ENCODE measurements at regions not wholly inside any gene's neighbourhood (a gene's known extent, or its start where the extent isn't known, plus 50 kb on each side); places are given as distances from the start of the nearest gene placed in this dataset.

DNA sequence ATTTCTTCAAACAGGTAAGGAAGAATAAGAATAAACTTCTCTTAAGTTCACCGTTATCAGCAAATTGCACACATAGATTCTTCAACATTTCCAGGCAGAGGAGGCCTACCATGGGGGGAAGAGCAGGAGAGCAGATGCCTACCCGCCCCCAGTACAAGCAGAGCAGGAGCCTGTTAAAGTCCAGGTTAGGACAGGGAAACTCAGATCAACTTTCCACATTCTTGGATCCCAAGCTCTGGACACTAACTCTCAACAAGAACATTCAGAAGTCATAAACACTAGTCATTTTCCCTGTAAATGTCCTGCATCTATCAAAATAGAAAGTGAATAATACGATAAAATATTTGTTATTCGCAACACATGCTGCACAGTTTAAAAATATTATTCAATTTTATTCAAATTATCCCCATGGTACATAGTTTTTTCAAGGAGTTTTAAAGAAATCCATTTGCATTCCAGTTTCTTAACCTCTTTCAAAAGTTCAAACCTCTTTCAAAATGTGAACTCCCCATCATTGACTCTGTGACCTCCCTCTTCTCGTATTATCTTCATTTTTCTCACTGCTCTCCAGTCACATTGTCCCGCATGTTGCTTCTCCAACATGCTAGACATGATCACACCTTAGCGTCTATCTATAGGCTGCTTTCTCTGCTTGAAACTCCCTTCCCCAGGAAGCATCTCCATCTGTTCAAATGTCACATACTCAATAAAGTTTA, 185.2 kb upstream of the NEIL3 start:
- no peak overlapping the region for H3K4me3 Mint-ChIP-seq
- Histone ChIP-seq H3K27ac (ENCODE audit: low read depth in 1 of 2, low read length in 2 of 2) (no peak overlapping the region), H3K79me2 (ENCODE audit: insufficient read depth, low read length) (no peaks in the 10 kb centered on the region), H3K9ac (ENCODE audit: insufficient read depth, low read length, poor library complexity, severe bottlenecking) (no peak overlapping the region), H3K4me3 (replicated peaks in 1 of 3; ENCODE audit: low read depth in 2 of 3, low read length in 3 of 3) (no peak overlapping the region), H3K9me3 (replicated peaks in 1 of 2; ENCODE audit: control insufficient read depth in 1 of 2, insufficient read depth in 1 of 2, low read length in 2 of 2) (peaks cover 1 to 5% of the 10 kb centered on the region in 2 donors), H3K27me3 (ENCODE audit: control insufficient read depth in 2 of 2, insufficient read depth in 2 of 2, low read length in 2 of 2) (no peaks in the 10 kb centered on the region), H3K36me3 (replicated peaks in 1 of 2; ENCODE audit: control insufficient read depth in 1 of 2, insufficient read depth in 2 of 2, low read length in 2 of 2) (no peaks in the 10 kb centered on the region), H3K4me1 (ENCODE audit: control insufficient read depth in 1 of 2, insufficient read depth in 2 of 2, low read length in 2 of 2) (no peaks in the 10 kb centered on the region), H4K20me1 (ENCODE audit: insufficient read depth, low read length) (no peaks in the 10 kb centered on the region), H2AFZ (ENCODE audit: insufficient read depth, low read depth, low read length, poor library complexity, severe bottlenecking) (no peak overlapping the region), H3K4me2 (replicated peaks; ENCODE audit: extremely low read depth, low read length, poor library complexity, severe bottlenecking) (no peak overlapping the region)
- H3K27ac Mint-ChIP-seq = no peak overlapping the region
- no peaks in the 10 kb centered on the region for H3K36me3 Mint-ChIP-seq
- H3K27me3 Mint-ChIP-seq (ENCODE audit: low read depth in 3 of 3) = no peaks in the 10 kb centered on the region
- TF ChIP-seq, protein P1, sequence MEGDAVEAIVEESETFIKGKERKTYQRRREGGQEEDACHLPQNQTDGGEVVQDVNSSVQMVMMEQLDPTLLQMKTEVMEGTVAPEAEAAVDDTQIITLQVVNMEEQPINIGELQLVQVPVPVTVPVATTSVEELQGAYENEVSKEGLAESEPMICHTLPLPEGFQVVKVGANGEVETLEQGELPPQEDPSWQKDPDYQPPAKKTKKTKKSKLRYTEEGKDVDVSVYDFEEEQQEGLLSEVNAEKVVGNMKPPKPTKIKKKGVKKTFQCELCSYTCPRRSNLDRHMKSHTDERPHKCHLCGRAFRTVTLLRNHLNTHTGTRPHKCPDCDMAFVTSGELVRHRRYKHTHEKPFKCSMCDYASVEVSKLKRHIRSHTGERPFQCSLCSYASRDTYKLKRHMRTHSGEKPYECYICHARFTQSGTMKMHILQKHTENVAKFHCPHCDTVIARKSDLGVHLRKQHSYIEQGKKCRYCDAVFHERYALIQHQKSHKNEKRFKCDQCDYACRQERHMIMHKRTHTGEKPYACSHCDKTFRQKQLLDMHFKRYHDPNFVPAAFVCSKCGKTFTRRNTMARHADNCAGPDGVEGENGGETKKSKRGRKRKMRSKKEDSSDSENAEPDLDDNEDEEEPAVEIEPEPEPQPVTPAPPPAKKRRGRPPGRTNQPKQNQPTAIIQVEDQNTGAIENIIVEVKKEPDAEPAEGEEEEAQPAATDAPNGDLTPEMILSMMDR (IDR thresholded peaks at IDR 0.05) = no peak
- 86% methylated on average over 1 of the region's 7 CpGs for WGBS (ENCODE audit: insufficient coverage)
- no peaks in the 10 kb centered on the region for H3K4me1 Mint-ChIP-seq
- intact Hi-C loops (cut with micrococcal nuclease) = no loop called here
- no peak for DNase-seq
- H3K9me3 Mint-ChIP-seq = peaks cover 2 to 8% (median 4%) of the 10 kb centered on the region in 7 donors

DNA sequence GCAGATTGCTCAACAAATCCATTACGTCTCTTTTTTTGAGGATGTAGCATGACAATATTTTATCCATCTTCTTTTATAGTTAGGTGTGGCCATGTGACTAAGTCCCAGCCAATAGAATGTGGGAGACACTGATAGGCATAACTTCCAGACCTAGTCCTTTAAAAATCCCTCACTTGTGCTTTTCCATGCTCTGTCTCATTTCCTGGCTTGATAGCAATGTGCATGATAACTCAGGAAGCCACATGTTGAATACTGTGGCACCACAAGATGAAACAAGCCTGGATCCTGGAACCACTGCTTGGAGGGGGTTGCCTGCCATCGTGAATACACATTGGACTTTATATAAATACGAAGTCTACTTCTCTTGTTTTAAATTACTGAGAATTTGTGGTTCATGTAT, 184.0 kb upstream of the NEIL3 start:
- H3K4me3 ChIP-seq (replicated peaks in 1 of 3; ENCODE audit: low read depth in 2 of 3, low read length in 3 of 3) = no peak overlapping the region
- Mint-ChIP-seq H3K27me3 (ENCODE audit: low read depth in 3 of 3) (no peaks in the 10 kb centered on the region), H3K36me3 (no peaks in the 10 kb centered on the region), H3K4me3 (no peak overlapping the region), H3K9me3 (peaks cover 5 to 13% (median 10%) of the 10 kb centered on the region in 7 donors), H3K4me1 (no peaks in the 10 kb centered on the region), H3K27ac (no peak overlapping the region)
- H4K20me1 ChIP-seq (ENCODE audit: insufficient read depth, low read length) = no peaks in the 10 kb centered on the region
- H3K27ac ChIP-seq (ENCODE audit: low read depth in 1 of 2, low read length in 2 of 2) = no peak overlapping the region
- no peak overlapping the region for H3K4me2 ChIP-seq (replicated peaks; ENCODE audit: extremely low read depth, low read length, poor library complexity, severe bottlenecking)
- H3K36me3 ChIP-seq (replicated peaks in 1 of 2; ENCODE audit: control insufficient read depth in 1 of 2, insufficient read depth in 2 of 2, low read length in 2 of 2) = no peaks in the 10 kb centered on the region
- H3K9me3 ChIP-seq (replicated peaks in 1 of 2; ENCODE audit: control insufficient read depth in 1 of 2, insufficient read depth in 1 of 2, low read length in 2 of 2) = peaks cover 12 to 13% of the 10 kb centered on the region in 2 donors
- no CpG with 5 or more reads among the region's 3 CpGs for WGBS (ENCODE audit: insufficient coverage)
- H3K27me3 ChIP-seq (ENCODE audit: control insufficient read depth in 2 of 2, insufficient read depth in 2 of 2, low read length in 2 of 2) = no peaks in the 10 kb centered on the region
- H3K9ac ChIP-seq (ENCODE audit: insufficient read depth, low read length, poor library complexity, severe bottlenecking) = no peak overlapping the region
- TF ChIP-seq, protein P1 (IDR thresholded peaks at IDR 0.05) = no peak
- no peaks in the 10 kb centered on the region for H3K4me1 ChIP-seq (ENCODE audit: control insufficient read depth in 1 of 2, insufficient read depth in 2 of 2, low read length in 2 of 2)
- no peak overlapping the region for H2AFZ ChIP-seq (ENCODE audit: insufficient read depth, low read depth, low read length, poor library complexity, severe bottlenecking)
- DNase-seq = no peak
- no peaks in the 10 kb centered on the region for H3K79me2 ChIP-seq (ENCODE audit: insufficient read depth, low read length)
- intact Hi-C loops (cut with micrococcal nuclease) = no loop called here

Data from CD14-positive monocyte (primary cell).